MM.1S (cell line): ENCODE measurements at regions not wholly inside any gene's neighbourhood (a gene's known extent, or its start where the extent isn't known, plus 50 kb on each side); places are given as distances from the start of the nearest gene placed in this dataset.

Experiments used
- DNase-seq: peaks from one replicate; pipeline ENCODE4 v3.0.0-alpha.2; 2015
- H2AFZ ChIP-seq: fragments of 300-600 bp; sonication (generic); 2 replicates; pipeline ENCODE4 v1.6.0; 2016; ENCODE audit warnings: antibody characterized with exemption, low read length
- H3F3A ChIP-seq: fragments of 300-600 bp; sonication (generic); 2 replicates; pipeline ENCODE4 v1.6.1; 2016; ENCODE audit warnings: mild to moderate bottlenecking, antibody characterized with exemption, low read length, moderate library complexity, mixed read lengths; ENCODE audit not compliant: insufficient read depth
- H3K27ac ChIP-seq: fragments of 300-600 bp; sonication (generic); 2 replicates; pipeline ENCODE4 v1.5.1; 2016; ENCODE audit warnings: mild to moderate bottlenecking, low read length
- H3K27me3 ChIP-seq: fragments of 300-600 bp; sonication (generic); replicated peaks from 2 replicates; pipeline ENCODE4 v1.6.0; 2016; ENCODE audit warnings: low read length; ENCODE audit not compliant: insufficient read depth
- H3K36me3 ChIP-seq: fragments of 300-600 bp; sonication (generic); replicated peaks from 2 replicates; pipeline ENCODE4 v1.6.1; 2016; ENCODE audit warnings: mild to moderate bottlenecking, low read length, mixed read lengths; ENCODE audit not compliant: insufficient read depth
- H3K4me1 ChIP-seq: fragments of 300-600 bp; sonication (generic); 2 replicates; pipeline ENCODE4 v1.6.1; 2016; ENCODE audit warnings: low read length, mixed read lengths
- H3K4me2 ChIP-seq: fragments of 300-600 bp; sonication (generic); 2 replicates; pipeline ENCODE4 v1.6.0; 2016; ENCODE audit warnings: low read depth, low read length
- H3K4me3 ChIP-seq: fragments of 300-600 bp; sonication (generic); 2 replicates; pipeline ENCODE4 v1.5.1; 2016; ENCODE audit warnings: low read length, mixed read lengths
- H3K79me2 ChIP-seq: fragments of 300-600 bp; sonication (generic); 2 replicates; pipeline ENCODE4 v1.6.1; 2016; ENCODE audit warnings: mixed run types, low read length, mixed read lengths
- H3K9ac ChIP-seq: fragments of 300-600 bp; sonication (generic); 2 replicates; pipeline ENCODE4 v1.6.1; 2016; ENCODE audit warnings: low read length, mixed read lengths
- H3K9me2 ChIP-seq: fragments of 300-600 bp; sonication (generic); replicated peaks from 2 replicates; pipeline ENCODE4 v1.6.1; 2016; ENCODE audit warnings: mild to moderate bottlenecking, low read length, mixed read lengths; ENCODE audit not compliant: insufficient read depth
- H3K9me3 ChIP-seq: fragments of 300-600 bp; sonication (generic); replicated peaks from 2 replicates; pipeline ENCODE4 v1.6.1; 2016; ENCODE audit warnings: mild to moderate bottlenecking, low read length, mixed read lengths; ENCODE audit not compliant: insufficient read depth
- H4K20me1 ChIP-seq: fragments of 300-600 bp; sonication (generic); 2 replicates; pipeline ENCODE4 v1.6.1; 2016; ENCODE audit warnings: mild to moderate bottlenecking, low read length, moderate library complexity, mixed read lengths; ENCODE audit not compliant: insufficient read depth
- EZH2 ChIP-seq: fragments of 300-600 bp; sonication (generic); optimal IDR thresholded peaks from 2 replicates; pipeline ENCODE3; 2017; ENCODE audit warnings: low read depth, mild to moderate bottlenecking, antibody characterized with exemption, low read length, mixed read lengths
- EZH2phosphoT487 ChIP-seq: fragments of 300-600 bp; sonication (generic); IDR thresholded peaks from 2 replicates; pipeline ENCODE4 v1.6.1; 2018; ENCODE audit warnings: antibody characterized with exemption, low read length
- TF ChIP-seq, protein P1 (sequence below): fragments of 300-600 bp; sonication (generic); IDR thresholded peaks from 2 replicates; pipeline ENCODE4 v1.5.1; 2016; ENCODE audit warnings: antibody characterized with exemption, low read length, mixed read lengths

DNA sequence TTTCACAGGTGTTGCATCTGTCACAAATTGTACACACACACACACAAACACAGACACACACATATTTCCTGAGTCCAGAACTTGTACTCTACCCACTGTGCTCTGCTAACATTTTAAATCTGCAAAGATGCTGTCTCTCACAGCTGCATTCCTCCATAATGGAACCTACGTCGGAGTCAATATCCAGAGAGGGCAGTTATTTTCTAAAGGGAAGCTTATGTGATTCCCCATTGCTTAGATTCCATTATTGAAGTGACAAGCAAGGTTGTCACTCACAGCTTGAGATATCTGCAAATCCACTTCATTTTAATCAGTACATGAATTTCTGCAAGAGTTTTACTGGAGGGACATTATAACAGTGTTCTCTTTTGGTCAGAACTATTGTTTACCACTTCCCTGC lies 992.4 kb downstream of the NSUN3 start:
- Histone ChIP-seq H3K4me3 (no peak overlapping the region), H3K79me2 (no peaks in the 10 kb centered on the region), H3K9me2 (0 out of 2 replicates have a peak, but pooled peaks cover 5% of the 10 kb centered on the region), H3K36me3 (no peaks in the 10 kb centered on the region), H4K20me1 (no peaks in the 10 kb centered on the region), H3K4me2 (no peak overlapping the region), H2AFZ (no peak overlapping the region), H3K27me3 (no peaks in the 10 kb centered on the region), H3K27ac (no peak overlapping the region), H3K9ac (no peak overlapping the region), H3F3A (no peaks in the 10 kb centered on the region), H3K9me3 (no peaks in the 10 kb centered on the region), H3K4me1 (no peaks in the 10 kb centered on the region)
- TF ChIP-seq, protein P1, sequence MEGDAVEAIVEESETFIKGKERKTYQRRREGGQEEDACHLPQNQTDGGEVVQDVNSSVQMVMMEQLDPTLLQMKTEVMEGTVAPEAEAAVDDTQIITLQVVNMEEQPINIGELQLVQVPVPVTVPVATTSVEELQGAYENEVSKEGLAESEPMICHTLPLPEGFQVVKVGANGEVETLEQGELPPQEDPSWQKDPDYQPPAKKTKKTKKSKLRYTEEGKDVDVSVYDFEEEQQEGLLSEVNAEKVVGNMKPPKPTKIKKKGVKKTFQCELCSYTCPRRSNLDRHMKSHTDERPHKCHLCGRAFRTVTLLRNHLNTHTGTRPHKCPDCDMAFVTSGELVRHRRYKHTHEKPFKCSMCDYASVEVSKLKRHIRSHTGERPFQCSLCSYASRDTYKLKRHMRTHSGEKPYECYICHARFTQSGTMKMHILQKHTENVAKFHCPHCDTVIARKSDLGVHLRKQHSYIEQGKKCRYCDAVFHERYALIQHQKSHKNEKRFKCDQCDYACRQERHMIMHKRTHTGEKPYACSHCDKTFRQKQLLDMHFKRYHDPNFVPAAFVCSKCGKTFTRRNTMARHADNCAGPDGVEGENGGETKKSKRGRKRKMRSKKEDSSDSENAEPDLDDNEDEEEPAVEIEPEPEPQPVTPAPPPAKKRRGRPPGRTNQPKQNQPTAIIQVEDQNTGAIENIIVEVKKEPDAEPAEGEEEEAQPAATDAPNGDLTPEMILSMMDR, result no peak
- TF ChIP-seq EZH2phosphoT487, result no peak
- TF ChIP-seq EZH2, result no peak
- DNase-seq, result no peak

DNA sequence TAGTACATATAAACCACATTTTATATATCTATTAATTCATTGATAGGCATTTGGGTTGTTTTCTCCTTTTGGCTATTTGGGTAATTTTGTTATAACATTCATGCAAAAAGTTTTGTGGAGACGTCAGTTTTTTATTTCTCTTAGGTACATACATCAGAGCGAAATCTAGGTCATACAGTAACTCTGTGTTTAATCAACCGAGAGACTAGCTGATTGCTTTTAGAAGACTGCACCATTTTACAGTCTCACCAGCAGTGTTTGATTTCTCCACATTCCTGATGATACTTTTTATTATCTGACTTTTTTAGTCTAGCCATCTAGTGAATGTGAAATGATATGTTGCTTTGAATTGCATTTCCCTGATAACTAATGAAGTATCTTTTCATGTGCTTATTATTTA lies 1019.3 kb downstream of the NSUN3 start:
- Histone ChIP-seq H3K9me3 (no peaks in the 10 kb centered on the region), H4K20me1 (no peaks in the 10 kb centered on the region), H3K9me2 (no peaks in the 10 kb centered on the region), H3K4me2 (no peak overlapping the region), H3K9ac (no peak overlapping the region), H3K79me2 (no peaks in the 10 kb centered on the region), H3K27me3 (no peaks in the 10 kb centered on the region), H2AFZ (no peak overlapping the region), H3K4me3 (no peak overlapping the region), H3K4me1 (no peaks in the 10 kb centered on the region), H3K27ac (no peak overlapping the region), H3F3A (no peaks in the 10 kb centered on the region), H3K36me3 (no peaks in the 10 kb centered on the region)
- no peak for DNase-seq
- TF ChIP-seq EZH2phosphoT487 (no peak), EZH2 (no peak)
- TF ChIP-seq, protein P1, result no peak

DNA sequence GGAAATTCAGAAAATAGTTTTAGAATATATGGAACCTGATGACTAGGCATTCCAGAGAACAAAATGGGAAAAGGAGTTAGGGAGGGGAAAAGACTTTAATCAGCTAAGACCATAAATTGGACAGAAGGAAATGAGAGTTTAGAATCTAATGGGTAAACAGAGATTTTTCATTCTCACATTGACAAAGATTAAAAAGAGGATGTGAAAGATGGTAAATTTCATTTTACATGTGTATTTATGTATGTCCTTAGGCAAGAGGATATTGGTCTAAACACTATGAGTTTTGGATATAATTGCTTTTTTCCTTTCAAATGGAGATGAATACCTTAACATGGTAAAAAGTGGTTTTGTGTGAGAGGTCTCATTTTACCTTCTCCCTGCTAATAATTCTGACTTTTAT lies 1021.9 kb downstream of the NSUN3 start:
- H4K20me1 ChIP-seq, result no peaks in the 10 kb centered on the region
- no peaks in the 10 kb centered on the region for H3K4me1 ChIP-seq
- no peaks in the 10 kb centered on the region for H3K9me2 ChIP-seq
- H3K27ac ChIP-seq, result no peak overlapping the region
- no peaks in the 10 kb centered on the region for H3K36me3 ChIP-seq
- H3K27me3 ChIP-seq, result no peaks in the 10 kb centered on the region
- H3K4me3 ChIP-seq, result no peak overlapping the region
- H3K9ac ChIP-seq, result no peak overlapping the region
- DNase-seq, result no peak
- H3F3A ChIP-seq, result no peaks in the 10 kb centered on the region
- TF ChIP-seq EZH2 (no peak), EZH2phosphoT487 (no peak)
- TF ChIP-seq, protein P1, result no peak
- no peak overlapping the region for H3K4me2 ChIP-seq
- no peaks in the 10 kb centered on the region for H3K9me3 ChIP-seq
- H2AFZ ChIP-seq, result no peak overlapping the region
- no peaks in the 10 kb centered on the region for H3K79me2 ChIP-seq
